ENCODE measurements at regions not wholly inside any gene's neighbourhood (a gene's known extent, or its start where the extent isn't known, plus 50 kb on each side); places are given as distances from the start of the nearest gene placed in this dataset.

DNA sequence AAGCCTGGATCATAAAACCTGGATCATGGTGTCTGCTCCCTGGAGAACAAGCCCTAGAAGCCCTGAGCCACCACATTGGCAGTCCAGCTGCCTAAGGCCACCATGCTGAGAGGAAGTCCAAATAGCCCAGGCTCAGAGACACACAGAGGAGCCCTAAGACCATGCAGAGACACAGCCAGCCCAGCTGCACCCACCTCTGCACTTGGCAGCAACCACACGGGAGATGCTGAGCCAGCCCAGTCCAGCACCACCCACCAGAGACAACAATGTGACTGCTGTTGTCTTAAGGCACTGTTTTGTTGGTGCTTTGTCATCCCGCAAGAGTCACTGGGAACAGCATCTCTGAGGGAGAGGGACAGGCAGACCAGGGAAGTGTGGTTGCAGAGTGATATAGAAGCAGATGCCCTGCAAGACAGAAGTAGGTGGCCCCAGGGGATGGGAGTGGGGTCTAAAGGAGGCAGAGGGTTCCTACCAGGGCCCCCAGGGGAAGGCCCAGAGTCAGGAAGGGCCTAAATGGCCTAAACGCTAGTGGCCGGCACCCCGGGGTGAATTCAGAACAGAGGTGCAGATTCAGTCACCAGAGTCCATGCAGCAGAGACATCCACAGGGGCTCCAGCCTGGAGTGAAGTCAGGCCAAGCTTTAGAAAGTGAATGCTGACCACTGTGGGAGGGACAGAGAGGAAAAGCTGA lies 105.4 kb upstream of the PRR20G start:
- Histone ChIP-seq H3K9me3 (no peaks in the 10 kb centered on the region), H3K4me3 (no peak overlapping the region), H3K36me3 (no peaks in the 10 kb centered on the region), H3K27ac (no peak overlapping the region), H3K4me1 (no peaks in the 10 kb centered on the region), H3K27me3 (peaks cover 0 to 14% (median 0%) of the 10 kb centered on the region in 3 donors)
- 74 to 81% methylated on average over 5 of the region's 5 CpGs for WGBS, 2 donors
- intact Hi-C loops (cut with DNase I): no loop called here
- TF ChIP-seq EP300 (IDR thresholded peaks at IDR 0.05): no peak
- TF ChIP-seq, protein P1, sequence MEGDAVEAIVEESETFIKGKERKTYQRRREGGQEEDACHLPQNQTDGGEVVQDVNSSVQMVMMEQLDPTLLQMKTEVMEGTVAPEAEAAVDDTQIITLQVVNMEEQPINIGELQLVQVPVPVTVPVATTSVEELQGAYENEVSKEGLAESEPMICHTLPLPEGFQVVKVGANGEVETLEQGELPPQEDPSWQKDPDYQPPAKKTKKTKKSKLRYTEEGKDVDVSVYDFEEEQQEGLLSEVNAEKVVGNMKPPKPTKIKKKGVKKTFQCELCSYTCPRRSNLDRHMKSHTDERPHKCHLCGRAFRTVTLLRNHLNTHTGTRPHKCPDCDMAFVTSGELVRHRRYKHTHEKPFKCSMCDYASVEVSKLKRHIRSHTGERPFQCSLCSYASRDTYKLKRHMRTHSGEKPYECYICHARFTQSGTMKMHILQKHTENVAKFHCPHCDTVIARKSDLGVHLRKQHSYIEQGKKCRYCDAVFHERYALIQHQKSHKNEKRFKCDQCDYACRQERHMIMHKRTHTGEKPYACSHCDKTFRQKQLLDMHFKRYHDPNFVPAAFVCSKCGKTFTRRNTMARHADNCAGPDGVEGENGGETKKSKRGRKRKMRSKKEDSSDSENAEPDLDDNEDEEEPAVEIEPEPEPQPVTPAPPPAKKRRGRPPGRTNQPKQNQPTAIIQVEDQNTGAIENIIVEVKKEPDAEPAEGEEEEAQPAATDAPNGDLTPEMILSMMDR (IDR thresholded peaks at IDR 0.05): no peak
- TF ChIP-seq POLR2A (IDR thresholded peaks at IDR 0.05): no peak
- no peak for TF ChIP-seq POLR2AphosphoS5 (IDR thresholded peaks at IDR 0.05)
- no peak for DNase-seq

DNA sequence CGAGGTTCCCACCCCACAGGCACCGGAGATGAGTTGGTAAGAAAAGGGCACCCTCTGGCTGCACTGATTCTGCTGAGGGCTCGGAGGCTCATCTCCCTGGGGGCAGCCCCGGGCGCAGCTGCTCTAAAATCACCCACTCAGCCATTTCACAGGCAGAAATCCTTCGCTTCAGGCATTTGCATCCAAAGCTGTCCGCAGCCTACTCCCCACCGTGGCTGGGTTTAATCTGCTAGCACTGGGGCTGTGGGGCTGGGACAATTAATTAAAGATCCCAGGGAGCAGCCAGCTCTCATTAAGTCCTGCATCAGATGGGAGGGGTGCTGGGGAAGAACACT lies 104.3 kb upstream of the PRR20G start:
- WGBS, 2 donors: 77 to 79% methylated on average over 8 of the region's 8 CpGs
- Histone ChIP-seq H3K27ac (no peak overlapping the region), H3K36me3 (no peaks in the 10 kb centered on the region), H3K4me3 (no peak overlapping the region), H3K4me1 (no peaks in the 10 kb centered on the region), H3K27me3 (peaks cover 0 to 25% (median 0%) of the 10 kb centered on the region in 3 donors), H3K9me3 (no peaks in the 10 kb centered on the region)
- no peak for DNase-seq
- no peak for TF ChIP-seq EP300 (IDR thresholded peaks at IDR 0.05)
- intact Hi-C loops (cut with DNase I): no loop called here

GRCh38 chr3:127391436-127392155 lies 103.8 kb upstream of the PRR20G start:
- Histone ChIP-seq H3K27ac (no peak overlapping the region), H3K27me3 (peaks cover 0 to 25% (median 0%) of the 10 kb centered on the region in 3 donors), H3K9me3 (no peaks in the 10 kb centered on the region), H3K36me3 (no peaks in the 10 kb centered on the region), H3K4me1 (no peaks in the 10 kb centered on the region), H3K4me3 (no peak overlapping the region)
- intact Hi-C loops (cut with DNase I): no loop called here
- WGBS, 2 donors: 59 to 74% methylated on average over 14 of the region's 14 CpGs
- TF ChIP-seq EP300 (IDR thresholded peaks at IDR 0.05) (no peak), POLR2AphosphoS5 (IDR thresholded peaks at IDR 0.05) (no peak), POLR2A (IDR thresholded peaks at IDR 0.05) (no peak)
- TF ChIP-seq, protein P1 (IDR thresholded peaks at IDR 0.05): no peak
- DNase-seq: peak; percentile 56

DNA sequence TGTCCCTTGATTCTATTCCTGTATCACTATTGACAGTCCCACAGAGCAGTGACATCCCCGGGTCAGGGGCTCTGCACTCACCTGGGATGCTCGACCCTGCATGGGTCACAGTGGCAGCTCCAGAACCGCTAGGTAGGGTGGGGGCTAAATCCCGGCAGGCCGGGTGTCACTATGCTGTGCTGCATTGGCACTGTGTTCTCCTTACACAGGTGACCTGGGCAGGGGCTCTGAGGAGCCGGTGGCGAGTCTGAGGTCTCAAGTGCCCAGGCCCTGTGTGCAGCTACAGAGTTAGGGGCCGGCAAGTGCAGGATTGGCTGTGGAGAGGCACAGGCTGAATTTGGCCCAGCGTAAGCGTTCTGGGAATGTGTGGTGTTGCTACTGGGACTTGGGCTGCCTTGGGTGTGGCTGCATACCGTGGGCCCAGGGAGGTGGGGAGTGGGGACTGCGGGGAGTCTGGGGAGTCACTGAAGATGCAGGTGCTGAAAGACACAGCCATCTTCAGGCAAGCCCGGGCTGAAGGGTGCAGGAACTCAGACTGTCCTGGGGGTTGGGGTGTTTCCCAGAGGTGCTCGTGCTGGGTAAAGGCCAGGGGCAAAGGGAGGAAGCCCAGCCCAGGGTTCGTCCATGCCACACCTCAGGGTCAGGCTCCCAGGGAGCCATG lies 102.6 kb upstream of the PRR20G start:
- no peaks in the 10 kb centered on the region for H3K9me3 ChIP-seq
- no peak overlapping the region for H3K27ac ChIP-seq
- no peaks in the 10 kb centered on the region for H3K4me1 ChIP-seq
- no peaks in the 10 kb centered on the region for H3K36me3 ChIP-seq
- intact Hi-C loops (cut with DNase I): no loop called here
- TF ChIP-seq POLR2AphosphoS5 (IDR thresholded peaks at IDR 0.05) (no peak), EP300 (IDR thresholded peaks at IDR 0.05) (no peak), POLR2A (IDR thresholded peaks at IDR 0.05) (no peak)
- TF ChIP-seq, protein P1 (IDR thresholded peaks at IDR 0.05): no peak
- H3K4me3 ChIP-seq: no peak overlapping the region
- H3K27me3 ChIP-seq: peaks cover 0 to 25% (median 0%) of the 10 kb centered on the region in 3 donors
- no peak for DNase-seq
- 58 to 72% methylated on average over 15 of the region's 15 CpGs for WGBS, 2 donors

- intact Hi-C loops (cut with DNase I): no loop called here
- H3K36me3 ChIP-seq: no peaks in the 10 kb centered on the region
- H3K4me3 ChIP-seq: no peak overlapping the region
- TF ChIP-seq POLR2AphosphoS5 (IDR thresholded peaks at IDR 0.05) (no peak), EP300 (IDR thresholded peaks at IDR 0.05) (no peak)
- WGBS, 2 donors: 63 to 68% methylated on average over 2 of the region's 2 CpGs
- no peak for DNase-seq
- no peaks in the 10 kb centered on the region for H3K9me3 ChIP-seq
- no peaks in the 10 kb centered on the region for H3K4me1 ChIP-seq
- H3K27ac ChIP-seq: no peak overlapping the region
- H3K27me3 ChIP-seq: peaks cover 0 to 28% (median 0%) of the 10 kb centered on the region in 3 donors
Measured at GRCh38 chr3:127389913-127390312, 102.1 kb upstream of the PRR20G start.

All from sigmoid colon (tissue), 6 donors.